Fibroblast of lung (primary cell): ENCODE measurements at regions not wholly inside any gene's neighbourhood (a gene's known extent, or its start where the extent isn't known, plus 50 kb on each side); places are given as distances from the start of the nearest gene placed in this dataset.

Source experiments
- EZH2 ChIP-seq: IDR thresholded peaks from 2 replicates; pipeline ENCODE4 v1.5.1; 2012; ENCODE audit warnings: low read length, control low read depth, mild to moderate bottlenecking; ENCODE audit errors: missing control alignments
- TF ChIP-seq, protein P1 (sequence below), 2 donors: IDR thresholded peaks in 1 of 2; conservative IDR thresholded peaks in 1 of 2; 1 replicate in 1 of 2; 2 replicates in 1 of 2; pipeline ENCODE4 v1.5.1; 2011 to 2012; ENCODE audit warnings: low read length in 2 of 2, control low read depth in 1 of 2, inconsistent platforms in 1 of 2, low read depth in 1 of 2, mild to moderate bottlenecking in 1 of 2

DNA sequence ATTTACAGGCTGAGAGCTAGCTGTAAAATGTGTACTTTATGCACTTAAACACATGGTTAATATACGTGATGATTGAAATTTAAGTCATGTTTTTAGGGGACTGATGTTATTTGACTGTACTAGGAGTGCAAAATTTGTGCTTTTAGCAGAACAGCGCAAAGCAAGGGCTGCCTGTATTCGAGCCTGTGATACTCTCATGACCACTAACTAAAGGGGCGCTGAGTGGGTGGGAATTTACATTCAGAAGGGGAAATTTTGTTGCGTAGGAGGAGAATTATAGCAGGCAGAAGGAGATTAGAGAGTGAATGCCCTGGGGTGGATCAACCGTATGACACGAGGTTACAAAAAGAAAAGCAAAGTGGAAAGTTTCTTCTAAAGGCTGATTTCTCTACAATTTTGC lies 271.8 kb upstream of the HTR2A start:
- TF ChIP-seq EZH2: no peak
- TF ChIP-seq, protein P1, sequence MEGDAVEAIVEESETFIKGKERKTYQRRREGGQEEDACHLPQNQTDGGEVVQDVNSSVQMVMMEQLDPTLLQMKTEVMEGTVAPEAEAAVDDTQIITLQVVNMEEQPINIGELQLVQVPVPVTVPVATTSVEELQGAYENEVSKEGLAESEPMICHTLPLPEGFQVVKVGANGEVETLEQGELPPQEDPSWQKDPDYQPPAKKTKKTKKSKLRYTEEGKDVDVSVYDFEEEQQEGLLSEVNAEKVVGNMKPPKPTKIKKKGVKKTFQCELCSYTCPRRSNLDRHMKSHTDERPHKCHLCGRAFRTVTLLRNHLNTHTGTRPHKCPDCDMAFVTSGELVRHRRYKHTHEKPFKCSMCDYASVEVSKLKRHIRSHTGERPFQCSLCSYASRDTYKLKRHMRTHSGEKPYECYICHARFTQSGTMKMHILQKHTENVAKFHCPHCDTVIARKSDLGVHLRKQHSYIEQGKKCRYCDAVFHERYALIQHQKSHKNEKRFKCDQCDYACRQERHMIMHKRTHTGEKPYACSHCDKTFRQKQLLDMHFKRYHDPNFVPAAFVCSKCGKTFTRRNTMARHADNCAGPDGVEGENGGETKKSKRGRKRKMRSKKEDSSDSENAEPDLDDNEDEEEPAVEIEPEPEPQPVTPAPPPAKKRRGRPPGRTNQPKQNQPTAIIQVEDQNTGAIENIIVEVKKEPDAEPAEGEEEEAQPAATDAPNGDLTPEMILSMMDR (conservative IDR thresholded peaks at IDR 0.05 in 1 of 2, IDR thresholded peaks at IDR 0.05 in 1 of 2; ENCODE audit: low read depth in 1 of 2, low read length in 2 of 2): no peak
